ENCODE measurements at regions not wholly inside any gene's neighbourhood (a gene's known extent, or its start where the extent isn't known, plus 50 kb on each side); places are given as distances from the start of the nearest gene placed in this dataset.

GRCh38 chr4:129783596-129783995, 687.6 kb downstream of the C4orf33 start:
- POLR2A ChIA-PET = no interaction called here
- Histone ChIP-seq H4K20me1 (ENCODE audit: control insufficient read depth, insufficient read depth, low read length, poor library complexity, severe bottlenecking) (no peaks in the 10 kb centered on the region), H3K9ac (ENCODE audit: low read length) (no peak overlapping the region), H3K27ac (ENCODE audit: low read length in 2 of 2) (no peak overlapping the region), H3K27me3 (replicated peaks in 1 of 4; ENCODE audit: control extremely low read depth in 1 of 4, control insufficient read depth in 3 of 4, insufficient read depth in 4 of 4, low read length in 3 of 4) (no peaks in the 10 kb centered on the region), H3K4me1 (ENCODE audit: control insufficient read depth in 2 of 2, insufficient read depth in 2 of 2, low read length in 2 of 2) (no peaks in the 10 kb centered on the region), H2AFZ (ENCODE audit: insufficient read depth, low read depth, low read length, poor library complexity, severe bottlenecking) (no peak overlapping the region), H3K4me2 (replicated peaks; ENCODE audit: low read depth, low read length, poor library complexity, severe bottlenecking) (no peak overlapping the region), H3K36me3 (replicated peaks in 1 of 2; ENCODE audit: control extremely low read depth in 1 of 2, control insufficient read depth in 1 of 2, extremely low read depth in 1 of 2, insufficient read depth in 2 of 2, low read length in 1 of 2) (no peaks in the 10 kb centered on the region), H3K4me3 (ENCODE audit: control extremely low read depth in 1 of 5, extremely low read depth in 1 of 5, insufficient read depth in 1 of 5, low read depth in 2 of 5, low read length in 4 of 5) (no peak overlapping the region), H3K9me3 (ENCODE audit: control extremely low read depth in 1 of 3, control insufficient read depth in 2 of 3, insufficient read depth in 1 of 3, low read length in 2 of 3) (no peaks in the 10 kb centered on the region), H3K79me2 (ENCODE audit: control insufficient read depth, insufficient read depth, low read length) (no peaks in the 10 kb centered on the region)
- Mint-ChIP-seq H3K9me3 (ENCODE audit: insufficient read depth) (no peaks in the 10 kb centered on the region), H3K27me3 (no peaks in the 10 kb centered on the region), H3K27ac (no peak overlapping the region), H3K4me1 (no peaks in the 10 kb centered on the region), H3K4me3 (no peak overlapping the region)
- 90% methylated on average over 2 of the region's 5 CpGs for WGBS (ENCODE audit: insufficient coverage)
- intact Hi-C loops (cut with micrococcal nuclease) = no loop called here
- CTCF ChIA-PET = no interaction called here
- ATAC-seq (ENCODE audit: low read depth) (no peak), DNase-seq (no peak)
- TF ChIP-seq EZH2 (IDR thresholded peaks at IDR 0.05; ENCODE audit: borderline replicate concordance, insufficient read depth, low read depth, low read length, poor library complexity, severe bottlenecking) (no peak), CTCF (IDR thresholded peaks at IDR 0.05) (no peak)

- Mint-ChIP-seq H3K4me3 (no peak overlapping the region), H3K9me3 (ENCODE audit: insufficient read depth) (no peaks in the 10 kb centered on the region), H3K27ac (no peak overlapping the region), H3K4me1 (no peaks in the 10 kb centered on the region), H3K27me3 (no peaks in the 10 kb centered on the region)
- no peaks in the 10 kb centered on the region for H3K4me1 ChIP-seq (ENCODE audit: control insufficient read depth in 2 of 2, insufficient read depth in 2 of 2, low read length in 2 of 2)
- no peak for TF ChIP-seq CTCF (IDR thresholded peaks at IDR 0.05)
- no peak for TF ChIP-seq EZH2 (IDR thresholded peaks at IDR 0.05; ENCODE audit: borderline replicate concordance, insufficient read depth, low read depth, low read length, poor library complexity, severe bottlenecking)
- POLR2A ChIA-PET = no interaction called here
- H4K20me1 ChIP-seq (ENCODE audit: control insufficient read depth, insufficient read depth, low read length, poor library complexity, severe bottlenecking) = no peaks in the 10 kb centered on the region
- no peaks in the 10 kb centered on the region for H3K27me3 ChIP-seq (replicated peaks in 1 of 4; ENCODE audit: control extremely low read depth in 1 of 4, control insufficient read depth in 3 of 4, insufficient read depth in 4 of 4, low read length in 3 of 4)
- H3K36me3 ChIP-seq (replicated peaks in 1 of 2; ENCODE audit: control extremely low read depth in 1 of 2, control insufficient read depth in 1 of 2, extremely low read depth in 1 of 2, insufficient read depth in 2 of 2, low read length in 1 of 2) = no peaks in the 10 kb centered on the region
- no CpG with 5 or more reads among the region's 3 CpGs for WGBS (ENCODE audit: insufficient coverage)
- CTCF ChIA-PET = no interaction called here
- H3K27ac ChIP-seq (ENCODE audit: low read length in 2 of 2) = no peak overlapping the region
- no peak overlapping the region for H3K4me3 ChIP-seq (ENCODE audit: control extremely low read depth in 1 of 5, extremely low read depth in 1 of 5, insufficient read depth in 1 of 5, low read depth in 2 of 5, low read length in 4 of 5)
- DNase-seq (no peak), ATAC-seq (ENCODE audit: low read depth) (no peak)
- no peak overlapping the region for H3K9ac ChIP-seq (ENCODE audit: low read length)
- intact Hi-C loops (cut with micrococcal nuclease) = no loop called here
- peaks cover 0 to 3% (median 0%) of the 10 kb centered on the region in 3 donors for H3K9me3 ChIP-seq (ENCODE audit: control extremely low read depth in 1 of 3, control insufficient read depth in 2 of 3, insufficient read depth in 1 of 3, low read length in 2 of 3)
- no peaks in the 10 kb centered on the region for H3K79me2 ChIP-seq (ENCODE audit: control insufficient read depth, insufficient read depth, low read length)
- no peak overlapping the region for H2AFZ ChIP-seq (ENCODE audit: insufficient read depth, low read depth, low read length, poor library complexity, severe bottlenecking)
- H3K4me2 ChIP-seq (replicated peaks; ENCODE audit: low read depth, low read length, poor library complexity, severe bottlenecking) = no peak overlapping the region
These were observed 692.5 kb downstream of the C4orf33 start for GRCh38 chr4:129788486-129788885.

All from B cell (primary cell).